GM19463 (cell line): ENCODE measurements at regions not wholly inside any gene's neighbourhood (a gene's known extent, or its start where the extent isn't known, plus 50 kb on each side); places are given as distances from the start of the nearest gene placed in this dataset.

Experiments
- ATAC-seq: cut with Tn5 transposase; IDR thresholded peaks from one replicate; pipeline ENCODE4 v1.9.1; 2021; ENCODE audit warnings: mild to moderate bottlenecking, moderate library complexity; ENCODE audit not compliant: unreplicated experiment

GRCh38 chr13:25044071-25044470 is 51.9 kb upstream of the PABPC3 start:
- ATAC-seq: no peak
